KBM-7 (cell line): ENCODE measurements at regions not wholly inside any gene's neighbourhood (a gene's known extent, or its start where the extent isn't known, plus 50 kb on each side); places are given as distances from the start of the nearest gene placed in this dataset.
"Not testable (repeated sequence)": the region's sequence is repeated elsewhere in the genome, so short reads cannot be mapped to it uniquely, and the experiment has no call there.

Source experiments
- DNase-seq: peaks from one replicate; pipeline ENCODE4 v3.0.0-alpha.2; 2015
- in situ Hi-C: fragments of 300-500 bp; cut with MboI; formaldehyde crosslinking; loops from 2 replicates; pipeline ENCODE4 v1.14.3; 2020; ENCODE audit warnings: low sequenced_read_pairs, low pct_unique_long_range_greater_than_20kb, mixed read lengths

DNA sequence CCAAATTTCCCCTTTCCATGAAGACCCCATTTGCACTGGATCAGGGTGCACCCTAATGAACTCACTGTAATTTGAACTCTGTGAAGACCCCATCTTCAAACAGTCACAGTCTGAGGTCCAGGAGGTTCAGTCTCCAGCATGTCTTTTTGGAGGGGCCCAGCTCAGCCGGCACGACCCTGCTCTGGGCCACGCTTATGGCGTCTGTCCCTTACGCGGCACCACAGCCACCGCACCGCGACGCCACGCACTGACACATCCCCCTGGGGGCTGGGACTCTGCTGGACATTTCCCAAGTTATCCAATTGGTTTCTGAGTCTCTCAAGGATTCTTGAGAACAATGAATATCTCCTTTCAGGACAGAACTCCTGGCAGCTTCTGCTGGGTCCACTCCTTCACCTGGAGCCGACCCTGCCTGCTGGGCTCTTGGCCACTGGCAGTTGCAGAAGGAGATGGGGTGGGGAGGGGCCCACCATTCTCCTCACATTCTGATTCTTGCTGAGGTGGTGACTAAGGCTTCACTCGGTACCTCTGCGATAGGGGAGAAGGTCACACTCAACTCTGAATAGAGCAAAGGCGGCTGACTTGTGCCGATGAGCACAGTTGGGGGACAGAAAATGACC, 124.0 kb downstream of the RTP5 start:
- in situ Hi-C loops = no loop called here
- no peak for DNase-seq

DNA sequence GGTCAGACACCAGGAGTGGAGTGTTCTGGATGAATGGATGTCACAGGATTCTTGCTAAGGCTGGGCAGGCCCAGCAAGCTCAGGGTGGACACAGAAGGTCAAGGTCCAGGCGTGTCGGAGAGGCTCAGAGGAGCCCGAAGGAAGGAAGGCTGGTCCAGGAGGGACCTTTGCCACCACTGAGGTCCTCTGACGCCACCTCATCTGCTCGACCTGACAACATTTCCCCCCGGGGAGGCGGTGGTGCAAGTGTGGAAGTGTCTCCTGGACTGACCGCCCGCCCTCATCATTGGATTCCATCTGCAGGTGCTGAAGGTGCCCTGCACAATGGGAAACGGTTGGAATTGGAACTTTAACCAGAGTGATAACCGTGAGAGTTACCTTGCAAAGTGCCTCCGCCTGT, 124.6 kb downstream of the RTP5 start:
- DNase-seq = no peak
- in situ Hi-C loops = no loop called here

GRCh38 chr2:241994556-241995213, 125.2 kb downstream of the RTP5 start:
- no peak for DNase-seq
- in situ Hi-C loops = no loop called here

- DNase-seq = no peak
- in situ Hi-C loops = no loop called here
These were observed 126.6 kb downstream of the RTP5 start for GRCh38 chr2:241996100-241996499.

- no peak for DNase-seq
- in situ Hi-C loops = no loop called here
These were observed 127.5 kb downstream of the RTP5 start for GRCh38 chr2:241997017-241997416.

DNA sequence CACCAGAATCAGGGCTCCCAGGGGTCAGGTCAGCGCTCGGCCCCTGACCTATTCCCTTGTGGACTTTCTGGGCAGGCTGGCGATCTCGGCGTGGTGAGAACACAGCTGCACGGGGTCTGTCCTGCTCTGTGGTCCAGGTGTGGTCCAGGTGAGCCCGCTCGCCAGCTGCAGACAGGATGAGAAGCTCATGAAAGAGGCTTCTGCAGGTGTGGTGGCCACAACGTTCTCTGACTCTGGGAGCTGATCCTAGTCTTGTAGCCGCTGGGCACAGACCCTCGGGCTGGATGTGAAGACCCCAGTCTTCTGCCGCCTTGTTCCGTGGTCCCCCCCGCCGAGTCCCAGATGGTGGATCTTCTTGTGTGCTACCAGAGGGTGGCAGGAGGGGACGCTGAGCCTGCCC, 129.7 kb downstream of the RTP5 start:
- in situ Hi-C loops = no loop called here
- DNase-seq = no peak

- in situ Hi-C loops = no loop called here
- no peak for DNase-seq
These were observed 132.3 kb downstream of the RTP5 start for GRCh38 chr2:242001853-242002252.

- no peak for DNase-seq
- in situ Hi-C loops = no loop called here
These were observed 133.4 kb downstream of the RTP5 start for GRCh38 chr2:242002944-242003343.

GRCh38 chr2:242004223-242004901, 134.8 kb downstream of the RTP5 start:
- no peak for DNase-seq
- in situ Hi-C loops = no loop called here

GRCh38 chr2:242004902-242005230, 135.3 kb downstream of the RTP5 start:
- DNase-seq = no peak
- in situ Hi-C loops = no loop called here

GRCh38 chr2:242006091-242006634, 136.6 kb downstream of the RTP5 start:
- in situ Hi-C loops, DNase-seq: not testable (repeated sequence)

GRCh38 chr2:242008908-242009307, 139.4 kb downstream of the RTP5 start:
- DNase-seq, in situ Hi-C loops: not testable (repeated sequence)

DNA sequence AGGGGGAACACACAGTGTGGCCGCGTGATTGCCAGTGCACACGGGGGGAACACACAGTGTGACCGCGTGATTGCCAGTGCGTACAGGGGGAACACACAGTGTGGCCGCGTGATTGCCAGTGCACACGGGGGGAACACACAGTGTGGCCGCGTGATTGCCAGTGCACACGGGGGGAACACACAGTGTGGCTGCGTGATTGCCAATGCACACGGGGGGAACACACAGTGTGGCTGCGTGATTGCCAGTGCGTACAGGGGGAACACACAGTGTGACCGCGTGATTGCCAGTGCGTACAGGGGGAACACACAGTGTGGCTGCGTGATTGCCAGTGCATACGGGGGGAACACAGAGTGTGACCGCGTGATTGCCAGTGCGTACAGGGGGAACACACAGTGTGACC, 140.3 kb downstream of the RTP5 start:
- in situ Hi-C loops, DNase-seq: not testable (repeated sequence)

DNA sequence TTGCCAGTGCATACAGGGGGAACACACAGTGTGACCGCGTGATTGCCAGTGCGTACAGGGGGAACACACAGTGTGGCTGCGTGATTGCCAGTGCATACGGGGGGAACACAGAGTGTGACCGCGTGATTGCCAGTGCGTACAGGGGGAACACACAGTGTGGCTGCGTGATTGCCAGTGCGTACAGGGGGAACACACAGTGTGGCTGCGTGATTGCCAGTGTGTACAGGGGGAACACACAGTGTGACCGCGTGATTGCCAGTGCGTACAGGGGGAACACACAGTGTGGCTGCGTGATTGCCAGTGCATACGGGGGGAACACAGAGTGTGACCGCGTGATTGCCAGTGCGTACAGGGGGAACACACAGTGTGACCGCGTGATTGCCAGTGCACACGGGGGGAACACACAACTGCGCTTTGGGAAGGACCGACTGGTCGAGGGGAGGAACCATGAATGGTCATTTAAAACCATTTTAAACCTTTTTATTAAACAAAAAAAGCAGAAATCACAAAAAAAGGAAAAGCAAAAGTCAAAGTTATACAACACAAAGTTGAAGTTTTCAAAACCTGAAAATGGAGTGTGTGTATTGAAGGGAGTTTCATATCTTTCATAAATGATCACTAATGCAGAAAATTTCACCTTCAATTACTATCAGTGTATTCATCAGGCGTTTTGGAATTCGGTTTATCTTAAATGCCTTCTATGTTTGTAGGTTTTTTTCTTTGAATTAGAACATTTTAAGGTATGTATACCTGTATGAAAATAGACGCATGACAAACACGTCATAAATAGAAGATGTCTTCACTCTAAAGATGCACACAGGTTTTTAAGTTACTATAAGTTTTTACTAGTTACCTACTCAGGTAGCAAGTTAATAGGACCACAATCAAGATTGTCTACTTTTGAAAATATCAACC, 141.0 kb downstream of the RTP5 start:
- in situ Hi-C loops = not testable (repeated sequence)
- DNase-seq = peak; percentile 46

- in situ Hi-C loops = no loop called here
These were observed 141.6 kb downstream of the RTP5 start for GRCh38 chr2:242011167-242011513.

GRCh38 chr2:242011516-242011915, 142.0 kb downstream of the RTP5 start:
- in situ Hi-C loops = no loop called here
- no peak for DNase-seq

More at GRCh38 chr2:242011167-242011513, 141.6 kb downstream of the RTP5 start:
- no peak for DNase-seq

DNA sequence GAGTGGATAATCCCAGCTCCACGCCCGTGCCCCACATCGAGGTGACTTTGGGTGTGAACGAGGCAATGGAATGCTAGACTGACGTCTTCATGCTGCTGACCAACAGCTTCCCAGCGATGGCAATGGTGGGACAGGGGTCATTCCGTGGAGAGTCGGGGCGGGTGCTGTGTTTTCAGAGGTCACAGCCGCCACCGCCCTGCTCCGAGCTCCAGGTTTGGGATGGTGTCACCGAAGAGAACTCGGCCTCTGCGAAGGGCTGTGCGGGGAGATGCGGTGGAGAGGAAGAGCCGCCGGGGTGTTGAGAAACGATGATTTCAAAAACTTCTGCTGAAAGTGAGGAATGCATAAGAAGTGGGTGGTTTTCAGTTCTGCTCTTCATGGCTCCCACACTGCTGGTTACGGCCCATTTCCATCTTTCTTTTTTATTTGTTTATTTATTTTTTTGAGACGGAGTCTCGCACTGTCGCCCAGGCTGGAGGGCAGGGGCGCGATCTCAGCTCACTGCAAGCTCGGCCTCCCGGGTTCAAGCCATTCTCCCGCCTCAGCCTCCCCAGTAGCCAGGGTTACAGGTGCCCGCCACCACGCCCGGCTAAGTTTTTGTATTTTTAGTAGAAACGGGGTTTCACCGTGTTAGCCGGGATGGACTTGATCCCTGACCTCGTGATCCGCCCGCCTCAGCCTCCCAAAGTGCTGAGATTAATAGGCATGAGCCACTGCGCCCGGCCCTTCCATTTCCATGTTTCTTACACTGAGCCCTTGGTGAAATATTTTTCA, 142.6 kb downstream of the RTP5 start:
- in situ Hi-C loops = no loop called here
- no peak for DNase-seq

DNA sequence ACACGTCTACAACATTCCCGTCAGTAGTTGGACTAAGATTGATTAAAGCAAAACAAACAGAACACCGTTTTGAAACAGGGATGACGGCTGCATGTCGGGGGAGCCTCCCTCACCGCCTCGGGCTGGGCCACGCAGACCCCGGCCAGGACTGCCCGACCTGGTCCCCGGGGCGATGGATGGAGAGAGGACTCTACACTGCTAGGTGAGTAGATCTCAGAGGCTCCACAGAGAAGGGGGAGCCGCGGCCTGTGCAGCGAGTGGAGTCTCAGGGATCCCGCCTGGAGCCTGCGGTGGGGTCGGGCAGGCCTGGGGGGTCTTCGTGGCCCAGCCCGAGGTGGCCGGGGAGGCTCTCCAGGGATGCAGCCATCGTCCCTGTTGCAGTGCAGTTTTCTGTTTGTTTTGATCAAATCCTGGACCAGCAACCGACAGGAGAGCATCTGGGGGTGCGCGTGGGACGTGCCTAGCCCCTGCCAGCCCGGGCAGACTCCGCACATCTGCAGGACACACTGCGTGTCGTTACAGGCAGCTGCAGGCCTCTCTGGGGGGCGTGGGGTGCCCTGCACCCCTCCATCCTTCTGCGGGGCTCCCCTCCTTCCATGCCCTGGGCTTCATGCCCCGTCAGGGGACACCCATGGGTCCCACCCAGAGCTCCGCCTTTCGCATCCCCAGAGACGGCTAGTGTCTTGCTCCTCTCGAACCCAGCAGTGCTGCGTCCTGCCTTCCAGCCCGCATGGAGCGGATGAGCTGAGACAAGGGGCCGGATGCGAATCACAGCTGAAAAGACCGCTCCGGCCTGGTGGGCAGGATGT, 143.6 kb downstream of the RTP5 start:
- DNase-seq = no peak
- in situ Hi-C loops = no loop called here
